GM23338 (cell line): ENCODE measurements at regions not wholly inside any gene's neighbourhood (a gene's known extent, or its start where the extent isn't known, plus 50 kb on each side); places are given as distances from the start of the nearest gene placed in this dataset.

Source experiments
- ATAC-seq: fragments of 200-7000 bp; cut with Tn5 transposase; 3 replicates; pipeline ENCODE4 v1.9.1; 2020
- DNase-seq: peaks from one replicate; pipeline ENCODE4 v3.0.0-alpha.2; 2015; ENCODE audit warnings: low spot score
- H2AFZ ChIP-seq: fragments of 200-600 bp; sonication (generic); 2 replicates; pipeline ENCODE4 v1.8.0; 2016; ENCODE audit warnings: antibody characterized with exemption, mild to moderate bottlenecking, moderate library complexity
- H3F3A ChIP-seq: fragments of 200-600 bp; sonication (generic); replicated peaks from 2 replicates; pipeline ENCODE4 v1.8.0; 2017; ENCODE audit warnings: antibody characterized with exemption, mixed run types, low read depth
- H3K27ac ChIP-seq: fragments of 200-600 bp; sonication (generic); 2 replicates; pipeline ENCODE4 v1.6.1; 2016; ENCODE audit warnings: low read depth
- H3K27me3 ChIP-seq: fragments of 200-600 bp; sonication (generic); 2 replicates; pipeline ENCODE4 v1.8.0; 2016; ENCODE audit warnings: mild to moderate bottlenecking, mixed run types, moderate library complexity; ENCODE audit not compliant: insufficient read depth
- H3K36me3 ChIP-seq: fragments of 200-600 bp; sonication (generic); 2 replicates; pipeline ENCODE4 v1.8.0; 2016; ENCODE audit warnings: mild to moderate bottlenecking; ENCODE audit not compliant: insufficient read depth
- H3K4me1 ChIP-seq: fragments of 200-600 bp; sonication (generic); 2 replicates; pipeline ENCODE4 v1.8.0; 2016; ENCODE audit warnings: mild to moderate bottlenecking, moderate library complexity; ENCODE audit not compliant: insufficient read depth
- H3K4me2 ChIP-seq: fragments of 200-600 bp; sonication (generic); 2 replicates; pipeline ENCODE4 v1.7.1; 2017; ENCODE audit warnings: mixed run types
- H3K4me3 ChIP-seq: fragments of 200-600 bp; sonication (generic); 2 replicates; pipeline ENCODE4 v1.6.1; 2016; ENCODE audit warnings: mixed run types
- H3K79me2 ChIP-seq: fragments of 200-600 bp; sonication (generic); replicated peaks from 2 replicates; pipeline ENCODE4 v1.8.0; 2017; ENCODE audit warnings: mild to moderate bottlenecking; ENCODE audit not compliant: insufficient read depth
- H3K9me2 ChIP-seq: fragments of 200-600 bp; sonication (generic); 2 replicates; pipeline ENCODE4 v1.8.0; 2017; ENCODE audit not compliant: insufficient read depth
- H4K20me1 ChIP-seq: fragments of 200-600 bp; sonication (generic); replicated peaks from 2 replicates; pipeline ENCODE4 v1.8.0; 2017; ENCODE audit warnings: mild to moderate bottlenecking; ENCODE audit not compliant: insufficient read depth
- H3K27ac Mint-ChIP-seq: 2 replicates; pipeline ENCODE4 v1.8.0; 2020; ENCODE audit warnings: inconsistent platforms, mild to moderate bottlenecking, moderate library complexity, mixed read lengths
- H3K27me3 Mint-ChIP-seq: 3 replicates; pipeline ENCODE4 v1.8.0; 2022; ENCODE audit warnings: low read depth, mild to moderate bottlenecking, moderate library complexity, mixed read lengths, inconsistent platforms; ENCODE audit not compliant: insufficient read depth, poor library complexity
- H3K36me3 Mint-ChIP-seq: 3 replicates; pipeline ENCODE4 v1.8.0; 2021; ENCODE audit warnings: low read depth, mild to moderate bottlenecking, inconsistent platforms, moderate library complexity, mixed read lengths
- H3K4me1 Mint-ChIP-seq: 3 replicates; pipeline ENCODE4 v1.8.0; 2020; ENCODE audit warnings: mild to moderate bottlenecking, inconsistent platforms, mixed read lengths
- H3K4me3 Mint-ChIP-seq: 3 replicates; pipeline ENCODE4 v1.8.0; 2021; ENCODE audit warnings: moderate library complexity, mild to moderate bottlenecking, inconsistent platforms, mixed read lengths
- H3K9me3 Mint-ChIP-seq: 3 replicates; pipeline ENCODE4 v1.8.0; 2020; ENCODE audit warnings: moderate library complexity, mild to moderate bottlenecking, inconsistent platforms, mixed read lengths
- CREB1 ChIP-seq: fragments of 250-450 bp; sonication (Bioruptor Pico); IDR thresholded peaks from 2 replicates; pipeline ENCODE4 v1.5.0; 2020; ENCODE audit warnings: low read depth, mild to moderate bottlenecking, moderate library complexity
- CTCF ChIP-seq, 2 experiments: fragments of 200-600 bp in 1 of 2; sonication (generic) in 1 of 2; conservative IDR thresholded peaks; 2 replicates each; pipeline versions ENCODE4 v1.5.1 to v1.6.1; 2016 to 2017; ENCODE audit warnings: antibody characterized with exemption in 2 of 2, low read depth in 2 of 2, mild to moderate bottlenecking in 2 of 2, moderate library complexity in 1 of 2
- ETS1 ChIP-seq: IDR thresholded peaks from 2 replicates; pipeline ENCODE4 v1.6.1; 2016; ENCODE audit warnings: antibody characterized with exemption
- EZH2 ChIP-seq: fragments of 200-600 bp; sonication (generic); IDR thresholded peaks from one replicate; pipeline ENCODE4 v1.8.0; 2017; ENCODE audit warnings: antibody characterized with exemption, mild to moderate bottlenecking, low read depth; ENCODE audit not compliant: unreplicated experiment
- EZH2phosphoT487 ChIP-seq: fragments of 200-600 bp; sonication (generic); IDR thresholded peaks from one replicate; pipeline ENCODE4 v1.8.1; 2018; ENCODE audit warnings: antibody characterized with exemption; ENCODE audit not compliant: unreplicated experiment
- NANOG ChIP-seq: IDR thresholded peaks from 2 replicates; pipeline ENCODE4 v1.6.1; 2016; ENCODE audit warnings: antibody characterized with exemption, borderline replicate concordance
- POLR2AphosphoS5 ChIP-seq: IDR thresholded peaks from 2 replicates; pipeline ENCODE4 v1.6.1; 2016; ENCODE audit warnings: antibody characterized with exemption, low read depth
- REST ChIP-seq: IDR thresholded peaks from one replicate; pipeline ENCODE4 v1.6.1; 2018; ENCODE audit warnings: antibody characterized with exemption; ENCODE audit not compliant: unreplicated experiment
- STAT1 ChIP-seq: IDR thresholded peaks from one replicate; pipeline ENCODE4 v1.6.1; 2016; ENCODE audit warnings: antibody characterized with exemption; ENCODE audit not compliant: unreplicated experiment
- ZNF114 ChIP-seq: fragments of 250-450 bp; sonication (Bioruptor Pico); IDR thresholded peaks from 2 replicates; pipeline ENCODE4 v1.5.0; 2020; ENCODE audit warnings: mild to moderate bottlenecking, moderate library complexity
- ZNF331 ChIP-seq: fragments of 250-450 bp; sonication (Bioruptor Pico); IDR thresholded peaks from 2 replicates; pipeline ENCODE4 v1.5.0; 2020; ENCODE audit warnings: low read depth, mild to moderate bottlenecking, moderate library complexity

- TF ChIP-seq CTCF (conservative IDR thresholded peaks at IDR 0.05; ENCODE audit: low read depth in 2 of 2): no peak
- no peak for TF ChIP-seq ZNF114
- no peak for TF ChIP-seq REST
- TF ChIP-seq ZNF331: no peak
- no peak for TF ChIP-seq EZH2
- no peak for TF ChIP-seq CREB1 (CRISPR knock-in tag)
Observed at GRCh38 chr5:167644619-167645018, 646.8 kb upstream of the WWC1 start (continued).

GRCh38 chr5:167649471-167649870 is 642.0 kb upstream of the WWC1 start:
- no peaks in the 10 kb centered on the region; the same call in 1 of the 2 replicates for H4K20me1 ChIP-seq
- H2AFZ ChIP-seq: no peak overlapping the region
- Mint-ChIP-seq H3K4me1 (peaks cover 5% of the 10 kb centered on the region; the same call in 2 of the 3 replicates), H3K27ac (no peak overlapping the region), H3K4me3 (no peak overlapping the region), H3K27me3 (no peaks in the 10 kb centered on the region), H3K36me3 (no peaks in the 10 kb centered on the region), H3K9me3 (no peaks in the 10 kb centered on the region)
- no peaks in the 10 kb centered on the region for H3K36me3 ChIP-seq
- no peaks in the 10 kb centered on the region for H3K27me3 ChIP-seq
- no peaks in the 10 kb centered on the region for H3K79me2 ChIP-seq
- no peak for DNase-seq
- H3F3A ChIP-seq: no peaks in the 10 kb centered on the region
- peaks cover 2% of the 10 kb centered on the region; the same call in 1 of the 2 replicates for H3K4me1 ChIP-seq
- H3K9me2 ChIP-seq: 0 out of 2 replicates have a peak, but pooled peaks cover 3% of the 10 kb centered on the region
- ATAC-seq: no peak
- H3K4me3 ChIP-seq: no peak overlapping the region
- H3K4me2 ChIP-seq: no peak overlapping the region
- no peak overlapping the region for H3K27ac ChIP-seq
- TF ChIP-seq REST (no peak), STAT1 (no peak), CTCF (conservative IDR thresholded peaks at IDR 0.05; ENCODE audit: low read depth in 2 of 2) (no peak), NANOG (no peak), EZH2phosphoT487 (no peak), ETS1 (no peak), POLR2AphosphoS5 (no peak)
